ENCODE measurements at regions not wholly inside any gene's neighbourhood (a gene's known extent, or its start where the extent isn't known, plus 50 kb on each side); places are given as distances from the start of the nearest gene placed in this dataset.
"Not testable (repeated sequence)": the region's sequence is repeated elsewhere in the genome, so short reads cannot be mapped to it uniquely, and the experiment has no call there.

- TF ChIP-seq ZNF121 (CRISPR knock-in tag; IDR thresholded peaks at IDR 0.05); HDAC6 (IDR thresholded peaks at IDR 0.05; ENCODE audit: low read depth, low read length): not testable (repeated sequence)
Measured at GRCh38 chr9:42971872-42972271, 788.4 kb downstream of the SPATA31A6 start.
